CD4-positive, alpha-beta T cell treated with Interleukin-4 for 1 hour (primary cell): ENCODE measurements at regions not wholly inside any gene's neighbourhood (a gene's known extent, or its start where the extent isn't known, plus 50 kb on each side); places are given as distances from the start of the nearest gene placed in this dataset.
"Not testable (repeated sequence)": the region's sequence is repeated elsewhere in the genome, so short reads cannot be mapped to it uniquely, and the experiment has no call there.

Source experiments
- DNase-seq, 2 donors: peaks; one replicate each; pipeline ENCODE4 v3.0.0-alpha.2; 2020 to 2022

GRCh38 chr18:43826215-43826614, 548.9 kb upstream of the SYT4 start:
- DNase-seq = no peak

GRCh38 chr18:43827311-43827710, 550.0 kb upstream of the SYT4 start:
- DNase-seq = no peak

GRCh38 chr18:43830303-43830702, 553.0 kb upstream of the SYT4 start:
- DNase-seq = no peak

- no peak for DNase-seq
These were observed 553.7 kb upstream of the SYT4 start for GRCh38 chr18:43830947-43831346.

GRCh38 chr18:43846299-43846698, 569.0 kb upstream of the SYT4 start:
- DNase-seq = no peak

GRCh38 chr18:43847164-43848091, 570.1 kb upstream of the SYT4 start:
- DNase-seq = no peak

- not testable (repeated sequence) for DNase-seq
These were observed 572.5 kb upstream of the SYT4 start for GRCh38 chr18:43849831-43850230.

GRCh38 chr18:43855376-43855775, 578.1 kb upstream of the SYT4 start:
- no peak for DNase-seq

GRCh38 chr18:43863180-43863579, 585.9 kb upstream of the SYT4 start:
- DNase-seq = no peak

- no peak for DNase-seq
These were observed 589.4 kb upstream of the SYT4 start for GRCh38 chr18:43866696-43867095.

GRCh38 chr18:43868497-43868995, 591.3 kb upstream of the SYT4 start:
- no peak for DNase-seq

GRCh38 chr18:43869451-43870008, 592.2 kb upstream of the SYT4 start:
- DNase-seq = no peak

- no peak for DNase-seq
These were observed 593.3 kb upstream of the SYT4 start for GRCh38 chr18:43870626-43871025.

GRCh38 chr18:43875511-43875910, 598.2 kb upstream of the SYT4 start:
- DNase-seq = no peak

- DNase-seq = no peak
These were observed 599.0 kb upstream of the SYT4 start for GRCh38 chr18:43876286-43876685.

- no peak for DNase-seq
These were observed 599.5 kb upstream of the SYT4 start for GRCh38 chr18:43876748-43877147.

GRCh38 chr18:43877616-43878321, 600.5 kb upstream of the SYT4 start:
- no peak for DNase-seq

- no peak for DNase-seq
These were observed 602.1 kb upstream of the SYT4 start for GRCh38 chr18:43879415-43879814.

- DNase-seq = no peak
These were observed 605.2 kb upstream of the SYT4 start for GRCh38 chr18:43882358-43883055.

GRCh38 chr18:43883886-43884285, 606.6 kb upstream of the SYT4 start:
- no peak for DNase-seq

GRCh38 chr18:43886341-43886740, 609.1 kb upstream of the SYT4 start:
- DNase-seq = no peak

GRCh38 chr18:43887491-43887890, 610.2 kb upstream of the SYT4 start:
- no peak for DNase-seq

- no peak for DNase-seq
These were observed 611.3 kb upstream of the SYT4 start for GRCh38 chr18:43888598-43888997.
